HUES48 (cell line): ENCODE measurements at regions not wholly inside any gene's neighbourhood (a gene's known extent, or its start where the extent isn't known, plus 50 kb on each side); places are given as distances from the start of the nearest gene placed in this dataset.

Source experiments
- H3K27ac ChIP-seq: one replicate; pipeline ENCODE4 v1.7.0; 2013; ENCODE audit warnings: low read depth, low read length, inconsistent platforms
- H3K27me3 ChIP-seq: 2 replicates; pipeline ENCODE4 v1.6.1; 2013; ENCODE audit warnings: mild to moderate bottlenecking, low read length; ENCODE audit not compliant: control insufficient read depth, insufficient read depth
- H3K36me3 ChIP-seq: 2 replicates; pipeline ENCODE4 v1.6.1; 2013; ENCODE audit warnings: low read length; ENCODE audit not compliant: control insufficient read depth, insufficient read depth
- H3K4me1 ChIP-seq: 2 replicates; pipeline ENCODE4 v1.6.1; 2013; ENCODE audit warnings: mild to moderate bottlenecking, low read length; ENCODE audit not compliant: control insufficient read depth, insufficient read depth
- H3K4me3 ChIP-seq: 2 replicates; pipeline ENCODE4 v1.5.1; 2013; ENCODE audit warnings: mild to moderate bottlenecking, low read depth, low read length
- H3K9ac ChIP-seq: 2 replicates; pipeline ENCODE4 v1.6.1; 2013; ENCODE audit warnings: mild to moderate bottlenecking, low read depth, low read length, moderate library complexity
- H3K9me3 ChIP-seq: 2 replicates; pipeline ENCODE4 v1.6.1; 2013; ENCODE audit warnings: low read length; ENCODE audit not compliant: control insufficient read depth, insufficient read depth

DNA sequence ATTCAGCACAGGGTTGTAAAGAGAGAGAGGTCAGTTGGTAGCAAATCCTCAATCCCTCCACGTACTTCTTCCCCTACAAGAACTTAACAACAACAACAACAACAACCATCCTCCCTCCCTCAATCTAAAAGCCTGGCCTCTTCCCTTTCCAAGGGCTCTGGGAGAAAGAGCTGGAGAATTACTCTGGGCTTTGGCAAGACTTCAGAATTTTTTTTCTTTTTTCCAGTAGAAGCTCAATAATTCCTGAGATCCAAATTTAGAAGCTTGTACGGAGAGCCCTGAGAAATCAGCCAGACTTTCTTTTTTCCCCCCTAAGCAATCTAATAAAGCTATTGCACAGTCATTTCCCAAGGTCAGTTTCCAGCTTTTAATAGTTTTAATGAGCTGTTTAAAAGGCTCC lies 95.8 kb upstream of the CACNA2D3 start:
- Histone ChIP-seq H3K36me3 (no peaks in the 10 kb centered on the region), H3K9ac (no peak overlapping the region), H3K9me3 (no peaks in the 10 kb centered on the region), H3K27ac (no peak overlapping the region), H3K4me3 (no peak overlapping the region), H3K4me1 (no peaks in the 10 kb centered on the region), H3K27me3 (no peaks in the 10 kb centered on the region)

- Histone ChIP-seq H3K4me1 (no peaks in the 10 kb centered on the region), H3K9me3 (0 out of 2 replicates have a peak, but pooled peaks cover 3% of the 10 kb centered on the region), H3K36me3 (no peaks in the 10 kb centered on the region), H3K4me3 (no peak overlapping the region), H3K27ac (no peak overlapping the region), H3K27me3 (no peaks in the 10 kb centered on the region), H3K9ac (no peak overlapping the region)
Observed at GRCh38 chr3:54021071-54021470, 101.3 kb upstream of the CACNA2D3 start.

DNA sequence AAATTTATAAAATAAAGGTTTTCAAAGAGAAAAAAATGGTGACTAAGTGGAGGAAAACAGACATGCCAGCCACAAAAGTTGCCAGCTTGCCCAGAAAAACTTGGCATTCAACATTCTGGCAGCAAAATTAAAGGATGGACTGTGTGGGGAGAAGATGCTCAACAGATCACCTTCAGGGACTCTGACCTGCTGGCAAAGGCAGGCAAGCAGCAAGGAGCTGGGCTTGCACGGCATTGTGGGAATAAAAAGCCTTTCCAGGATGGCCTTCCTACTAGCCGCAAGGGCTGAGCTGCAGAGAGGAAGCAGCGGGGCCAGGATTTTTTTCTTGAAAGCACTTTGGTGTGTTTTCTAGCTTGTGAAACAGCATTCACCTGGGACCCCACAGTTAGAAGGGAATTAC lies 101.9 kb upstream of the CACNA2D3 start:
- Histone ChIP-seq H3K27me3 (no peaks in the 10 kb centered on the region), H3K27ac (no peak overlapping the region), H3K9ac (no peak overlapping the region), H3K4me3 (no peak overlapping the region), H3K36me3 (no peaks in the 10 kb centered on the region), H3K4me1 (no peaks in the 10 kb centered on the region), H3K9me3 (0 out of 2 replicates have a peak, but pooled peaks cover 3% of the 10 kb centered on the region)

- Histone ChIP-seq H3K27ac (no peak overlapping the region), H3K4me1 (no peaks in the 10 kb centered on the region), H3K4me3 (no peak overlapping the region), H3K9ac (no peak overlapping the region), H3K27me3 (no peaks in the 10 kb centered on the region), H3K9me3 (0 out of 2 replicates have a peak, but pooled peaks cover 3% of the 10 kb centered on the region), H3K36me3 (no peaks in the 10 kb centered on the region)
Observed at GRCh38 chr3:54014067-54014466, 108.3 kb upstream of the CACNA2D3 start.

DNA sequence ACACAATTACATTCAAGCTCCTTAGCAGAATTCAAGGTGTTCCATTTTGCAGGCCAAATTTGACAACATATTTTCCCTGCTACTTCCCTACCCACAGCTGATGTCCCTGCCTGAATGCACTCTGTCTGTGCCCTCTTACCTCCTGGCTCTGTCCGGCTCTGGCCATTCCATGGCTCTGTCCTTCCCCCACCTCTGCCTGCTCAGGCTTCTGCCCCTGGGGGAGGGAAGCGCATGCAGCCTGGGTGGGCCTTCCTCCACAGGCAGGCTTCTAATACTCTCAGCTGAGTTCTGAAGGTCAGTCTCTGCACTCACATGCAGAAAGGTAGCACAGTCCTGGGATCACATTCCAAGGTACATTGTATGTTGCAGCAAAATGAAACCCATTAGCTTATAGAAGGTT lies 113.6 kb upstream of the CACNA2D3 start:
- H3K27ac ChIP-seq, result no peak overlapping the region
- H3K36me3 ChIP-seq, result no peaks in the 10 kb centered on the region
- no peaks in the 10 kb centered on the region for H3K9me3 ChIP-seq
- no peaks in the 10 kb centered on the region for H3K27me3 ChIP-seq
- peaks cover 6% of the 10 kb centered on the region for H3K4me1 ChIP-seq
- H3K4me3 ChIP-seq, result no peak overlapping the region
- no peak overlapping the region for H3K9ac ChIP-seq

DNA sequence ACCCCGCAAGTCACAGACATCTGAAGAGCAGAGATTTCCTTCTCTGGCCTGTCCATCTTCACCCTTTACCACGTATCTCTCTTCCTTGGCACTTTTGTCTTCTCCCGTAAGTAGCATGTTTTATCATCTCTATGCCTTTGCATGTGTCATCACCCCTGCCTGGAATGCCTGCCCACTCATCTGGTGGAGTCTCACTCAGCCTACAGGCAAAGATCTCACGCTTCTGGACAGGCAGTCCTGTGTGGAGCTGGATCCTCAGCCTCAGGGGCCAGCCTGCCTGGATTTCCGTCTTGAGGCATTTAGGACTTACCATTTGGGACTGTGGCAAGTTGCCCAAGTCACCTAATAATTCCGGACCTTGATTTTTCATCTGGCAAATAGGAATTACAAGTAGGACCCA lies 114.3 kb upstream of the CACNA2D3 start:
- Histone ChIP-seq H3K36me3 (no peaks in the 10 kb centered on the region), H3K27me3 (no peaks in the 10 kb centered on the region), H3K4me3 (no peak overlapping the region), H3K9ac (no peak overlapping the region), H3K9me3 (no peaks in the 10 kb centered on the region), H3K4me1 (peaks cover 6% of the 10 kb centered on the region), H3K27ac (no peak overlapping the region)

DNA sequence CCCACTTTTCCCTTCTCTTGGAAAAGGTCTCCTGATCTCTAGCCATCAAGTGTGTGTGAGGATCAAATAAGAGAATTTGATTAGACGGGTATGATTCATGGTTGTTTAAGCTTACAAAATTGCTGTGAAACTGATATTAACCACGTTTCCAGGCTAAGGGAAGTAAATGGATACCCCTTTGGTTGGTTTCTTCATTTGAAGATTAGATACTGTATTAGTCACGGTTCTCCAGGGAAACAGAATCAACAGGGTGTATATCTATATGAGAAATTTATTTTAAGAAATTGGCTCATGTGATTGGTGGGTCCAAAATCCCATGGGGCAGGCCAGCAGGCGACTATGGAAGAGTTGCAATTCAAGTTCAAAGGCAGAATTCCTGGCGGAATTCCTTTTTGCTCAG lies 112.7 kb upstream of the SELENOK start:
- Histone ChIP-seq H3K27ac (no peak overlapping the region), H3K9me3 (no peaks in the 10 kb centered on the region), H3K27me3 (no peaks in the 10 kb centered on the region), H3K36me3 (no peaks in the 10 kb centered on the region), H3K4me1 (peaks cover 6% of the 10 kb centered on the region), H3K9ac (no peak overlapping the region), H3K4me3 (no peak overlapping the region)

GRCh38 chr3:54003136-54003535 lies 111.5 kb upstream of the SELENOK start:
- Histone ChIP-seq H3K27ac (no peak overlapping the region), H3K9me3 (no peaks in the 10 kb centered on the region), H3K36me3 (no peaks in the 10 kb centered on the region), H3K4me3 (no peak overlapping the region), H3K27me3 (no peaks in the 10 kb centered on the region), H3K4me1 (no peaks in the 10 kb centered on the region), H3K9ac (no peak overlapping the region)

GRCh38 chr3:53999725-54000124 lies 108.1 kb upstream of the SELENOK start:
- Histone ChIP-seq H3K27me3 (no peaks in the 10 kb centered on the region), H3K9ac (no peak overlapping the region), H3K4me3 (no peak overlapping the region), H3K4me1 (no peaks in the 10 kb centered on the region), H3K36me3 (no peaks in the 10 kb centered on the region), H3K9me3 (no peaks in the 10 kb centered on the region), H3K27ac (no peak overlapping the region)

DNA sequence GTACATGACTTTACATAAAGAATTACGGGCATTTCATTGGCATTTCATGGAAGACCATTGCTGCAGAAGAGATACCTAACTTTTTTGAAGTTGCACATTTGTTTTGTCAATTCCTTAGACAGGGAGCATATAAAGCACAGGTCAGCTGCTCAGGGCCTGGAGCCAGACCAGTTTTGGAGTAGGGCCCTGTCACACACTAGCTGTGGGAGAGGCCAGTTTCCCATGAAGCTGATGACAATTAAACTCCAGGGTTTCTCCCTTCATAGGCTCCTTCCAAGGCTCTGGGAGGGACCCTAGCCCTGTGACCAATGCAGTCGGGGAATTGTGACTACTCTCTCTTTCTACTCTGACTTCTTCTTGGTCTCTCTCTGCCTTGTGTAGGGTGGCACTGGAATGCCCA lies 107.3 kb upstream of the SELENOK start:
- H3K27me3 ChIP-seq, result no peaks in the 10 kb centered on the region
- H3K36me3 ChIP-seq, result no peaks in the 10 kb centered on the region
- H3K9ac ChIP-seq, result no peak overlapping the region
- H3K4me3 ChIP-seq, result no peak overlapping the region
- no peak overlapping the region for H3K27ac ChIP-seq
- no peaks in the 10 kb centered on the region for H3K4me1 ChIP-seq
- H3K9me3 ChIP-seq, result no peaks in the 10 kb centered on the region

- Histone ChIP-seq H3K4me1 (no peaks in the 10 kb centered on the region), H3K27ac (no peak overlapping the region), H3K9me3 (no peaks in the 10 kb centered on the region), H3K4me3 (no peak overlapping the region), H3K36me3 (no peaks in the 10 kb centered on the region), H3K9ac (no peak overlapping the region), H3K27me3 (no peaks in the 10 kb centered on the region)
Observed at GRCh38 chr3:53997476-53997875, 105.8 kb upstream of the SELENOK start.
